Endothelial cell (in vitro differentiated cells): ENCODE measurements at regions not wholly inside any gene's neighbourhood (a gene's known extent, or its start where the extent isn't known, plus 50 kb on each side); places are given as distances from the start of the nearest gene placed in this dataset.

Experiments used
- DNase-seq: peaks from one replicate; pipeline ENCODE4 v3.0.0; 2021; ENCODE audit warnings: low spot score
- H3K27ac Mint-ChIP-seq: one replicate; pipeline ENCODE4 v1.8.0; 2021; ENCODE audit warnings: mixed read lengths, inconsistent platforms; ENCODE audit not compliant: unreplicated experiment
- H3K27me3 Mint-ChIP-seq: one replicate; pipeline ENCODE4 v1.8.0; 2021; ENCODE audit warnings: mild to moderate bottlenecking, moderate library complexity, mixed read lengths, inconsistent platforms; ENCODE audit not compliant: unreplicated experiment
- H3K36me3 Mint-ChIP-seq: one replicate; pipeline ENCODE4 v1.8.0; 2021; ENCODE audit warnings: mild to moderate bottlenecking, low read depth, mixed read lengths, inconsistent platforms; ENCODE audit not compliant: unreplicated experiment
- H3K4me1 Mint-ChIP-seq: one replicate; pipeline ENCODE4 v1.8.0; 2021; ENCODE audit warnings: mild to moderate bottlenecking, mixed read lengths, inconsistent platforms; ENCODE audit not compliant: unreplicated experiment
- H3K4me3 Mint-ChIP-seq: one replicate; pipeline ENCODE4 v1.8.0; 2021; ENCODE audit warnings: mild to moderate bottlenecking, mixed read lengths, inconsistent platforms; ENCODE audit not compliant: unreplicated experiment
- H3K9me3 Mint-ChIP-seq: one replicate; pipeline ENCODE4 v1.8.0; 2021; ENCODE audit warnings: mixed read lengths, inconsistent platforms; ENCODE audit not compliant: unreplicated experiment
- CTCF ChIP-seq: fragments of 200-600 bp; sonication (generic); IDR thresholded peaks from one replicate; pipeline ENCODE4 v1.5.0; 2021; ENCODE audit warnings: antibody characterized with exemption; ENCODE audit not compliant: unreplicated experiment

DNA sequence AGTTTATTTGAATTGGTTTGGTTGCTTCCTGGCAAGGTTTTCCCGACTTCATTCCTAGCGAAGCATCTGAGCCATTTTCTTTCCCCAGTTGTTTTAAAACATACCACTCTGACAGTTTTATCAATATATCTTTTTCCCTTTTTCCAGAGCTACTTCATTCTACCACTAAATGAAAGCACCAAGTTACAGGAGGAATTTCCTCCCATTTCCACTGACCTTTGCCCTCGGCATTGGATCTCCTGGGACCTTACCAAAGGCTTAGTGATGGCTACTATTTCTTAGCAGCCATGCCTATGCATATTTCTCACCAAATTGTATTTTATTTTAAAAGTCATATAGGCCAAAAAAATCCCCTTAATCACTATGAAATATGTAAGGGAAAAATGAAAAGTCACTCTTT is 150.5 kb downstream of the ZNF330 start:
- no peak overlapping the region for H3K27ac Mint-ChIP-seq
- no peaks in the 10 kb centered on the region for H3K9me3 Mint-ChIP-seq
- H3K4me3 Mint-ChIP-seq = no peak overlapping the region
- H3K4me1 Mint-ChIP-seq = no peaks in the 10 kb centered on the region
- DNase-seq = no peak
- no peak for TF ChIP-seq CTCF
- peaks cover 4% of the 10 kb centered on the region for H3K36me3 Mint-ChIP-seq
- peaks cover 3% of the 10 kb centered on the region for H3K27me3 Mint-ChIP-seq

GRCh38 chr4:141375855-141376254 is 155.2 kb downstream of the ZNF330 start:
- H3K27me3 Mint-ChIP-seq = peaks cover 5% of the 10 kb centered on the region
- peaks cover 4% of the 10 kb centered on the region for H3K36me3 Mint-ChIP-seq
- H3K4me3 Mint-ChIP-seq = no peak overlapping the region
- no peak for DNase-seq
- peaks cover 10% of the 10 kb centered on the region for H3K9me3 Mint-ChIP-seq
- TF ChIP-seq CTCF = no peak
- no peak overlapping the region for H3K27ac Mint-ChIP-seq
- H3K4me1 Mint-ChIP-seq = no peaks in the 10 kb centered on the region

DNA sequence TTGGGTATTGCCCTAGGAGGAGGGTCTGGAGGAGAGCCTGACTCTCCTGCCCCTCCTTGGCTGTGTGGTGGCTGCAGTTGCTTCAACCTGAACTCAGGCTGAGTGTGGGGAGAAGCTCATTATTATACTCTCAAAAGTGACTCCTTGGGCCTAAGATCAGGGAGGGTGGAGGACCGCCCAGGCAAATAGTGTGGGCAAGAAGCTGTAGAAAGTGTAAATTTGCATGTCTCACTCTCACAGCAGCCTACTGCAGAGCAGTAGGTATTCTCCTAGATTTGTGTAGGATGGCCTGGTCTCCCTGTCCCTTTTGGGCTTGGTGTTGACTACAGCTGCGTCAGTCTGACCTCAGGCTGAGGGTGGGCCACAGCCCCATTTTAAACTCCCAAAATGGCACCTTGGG is 156.1 kb downstream of the ZNF330 start:
- Mint-ChIP-seq H3K4me3 (no peak overlapping the region), H3K36me3 (peaks cover 4% of the 10 kb centered on the region), H3K9me3 (peaks cover 10% of the 10 kb centered on the region), H3K27ac (no peak overlapping the region), H3K27me3 (peaks cover 3% of the 10 kb centered on the region), H3K4me1 (no peaks in the 10 kb centered on the region)
- no peak for DNase-seq
- no peak for TF ChIP-seq CTCF

GRCh38 chr4:141387299-141387698 is 166.6 kb downstream of the ZNF330 start:
- H3K36me3 Mint-ChIP-seq = no peaks in the 10 kb centered on the region
- TF ChIP-seq CTCF = no peak
- DNase-seq = no peak
- H3K9me3 Mint-ChIP-seq = no peaks in the 10 kb centered on the region
- no peaks in the 10 kb centered on the region for H3K27me3 Mint-ChIP-seq
- H3K4me3 Mint-ChIP-seq = no peak overlapping the region
- no peak overlapping the region for H3K27ac Mint-ChIP-seq
- H3K4me1 Mint-ChIP-seq = no peaks in the 10 kb centered on the region

- no peak for TF ChIP-seq CTCF
- no peaks in the 10 kb centered on the region for H3K4me1 Mint-ChIP-seq
- H3K27ac Mint-ChIP-seq = no peak overlapping the region
- no peaks in the 10 kb centered on the region for H3K27me3 Mint-ChIP-seq
- DNase-seq = no peak
- H3K9me3 Mint-ChIP-seq = no peaks in the 10 kb centered on the region
- no peaks in the 10 kb centered on the region for H3K36me3 Mint-ChIP-seq
- H3K4me3 Mint-ChIP-seq = no peak overlapping the region
Measured at GRCh38 chr4:141388481-141388880, 167.8 kb downstream of the ZNF330 start.
